ENCODE measurements at regions not wholly inside any gene's neighbourhood (a gene's known extent, or its start where the extent isn't known, plus 50 kb on each side); places are given as distances from the start of the nearest gene placed in this dataset.

- TF ChIP-seq CTCF (IDR thresholded peaks at IDR 0.05) (no peak), POLR2A (IDR thresholded peaks at IDR 0.05) (no peak)
Observed at GRCh38 chr16:61215605-61216004, 820.6 kb downstream of the CDH8 start.

Measured in uterus (tissue), 2 donors.